HEK293 (cell line): ENCODE measurements at regions not wholly inside any gene's neighbourhood (a gene's known extent, or its start where the extent isn't known, plus 50 kb on each side); places are given as distances from the start of the nearest gene placed in this dataset.

Experiments used
- CTCF ChIA-PET: fragments of 350-600 bp; formaldehyde crosslinking; extraction: SDS; loops from one replicate; lab custom pipeline; 2021; ENCODE audit warnings: antibody characterized with exemption; lab: Yijun Ruan, JAX
- POLR2A ChIA-PET: fragments of 300-600 bp; formaldehyde crosslinking; extraction: SDS; loops from one replicate; lab custom pipeline; 2020; ENCODE audit warnings: antibody characterized with exemption, inconsistent platforms; lab: Yijun Ruan, JAX
- H3K27ac ChIP-seq: fragments of 200-500 bp; sonication (Bioruptor generic); 2 replicates; pipeline ENCODE4 v1.5.1; 2014; ENCODE audit warnings: low read depth, low read length, control low read depth, inconsistent platforms; ENCODE audit errors: extremely low read depth
- H3K36me3 ChIP-seq, 2 experiments: fragments of 200-500 bp in 1 of 2; sonication (Bioruptor generic) in 1 of 2; 1 replicate in 1 of 2; 2 replicates in 1 of 2; pipeline ENCODE4 v1.5.1; 2014 to 2017; ENCODE audit warnings: inconsistent platforms in 2 of 2, low read length in 2 of 2; ENCODE audit not compliant: control insufficient read depth in 2 of 2, insufficient read depth in 1 of 2
- H3K4me1 ChIP-seq: fragments of 200-500 bp; sonication (Bioruptor generic); 2 replicates; pipeline ENCODE4 v1.5.1; 2014; ENCODE audit warnings: mild to moderate bottlenecking, low read length, inconsistent platforms; ENCODE audit not compliant: control insufficient read depth, insufficient read depth
- H3K4me3 ChIP-seq: 2 replicates; pipeline ENCODE4 v1.5.1; 2011; ENCODE audit warnings: low read depth, mild to moderate bottlenecking, control low read depth, low read length, moderate library complexity
- H3K9me3 ChIP-seq: fragments of 200-500 bp; sonication (Bioruptor generic); 2 replicates; pipeline ENCODE4 v1.5.1; 2014; ENCODE audit warnings: low read depth, low read length, inconsistent platforms; ENCODE audit not compliant: control insufficient read depth, insufficient read depth
- GLI2 ChIP-seq: fragments of 450-650 bp; formaldehyde crosslinking; IDR thresholded peaks from 2 replicates; pipeline ENCODE4; 2017; ENCODE audit warnings: missing biosample characterization, missing genetic modification characterization, low read depth, borderline replicate concordance
- GLIS1 ChIP-seq: fragments of 450-650 bp; formaldehyde crosslinking; IDR thresholded peaks from 2 replicates; pipeline ENCODE4 v1.5.1; 2016; ENCODE audit warnings: missing biosample characterization, missing genetic modification characterization
- IKZF3 ChIP-seq: fragments of 450-650 bp; IDR thresholded peaks from 2 replicates; pipeline ENCODE4 v1.5.0; 2018; ENCODE audit warnings: missing biosample characterization, mild to moderate bottlenecking, missing genetic modification characterization, moderate library complexity
- KLF1 ChIP-seq: fragments of 450-650 bp; formaldehyde crosslinking; IDR thresholded peaks from 2 replicates; pipeline ENCODE4 v1.5.1; 2016; ENCODE audit warnings: missing biosample characterization, missing genetic modification characterization
- MYNN ChIP-seq: fragments of 450-650 bp; formaldehyde crosslinking; IDR thresholded peaks from 2 replicates; pipeline ENCODE4 v1.5.1; 2016; ENCODE audit warnings: missing biosample characterization, missing genetic modification characterization, borderline replicate concordance
- REST ChIP-seq: fragments of 450-650 bp; formaldehyde crosslinking; IDR thresholded peaks from 2 replicates; pipeline ENCODE4 v1.5.1; 2016; ENCODE audit warnings: missing biosample characterization, missing genetic modification characterization
- SETDB1 ChIP-seq: IDR thresholded peaks from one replicate; pipeline ENCODE4 v1.6.1; 2017; ENCODE audit warnings: mild to moderate bottlenecking, low read length, moderate library complexity, mixed read lengths; ENCODE audit not compliant: insufficient read length
- SP2 ChIP-seq: fragments of 450-650 bp; formaldehyde crosslinking; IDR thresholded peaks from 2 replicates; pipeline ENCODE4 v1.5.1; 2016; ENCODE audit warnings: missing biosample characterization, missing genetic modification characterization
- TRIM28 ChIP-seq: IDR thresholded peaks from 2 replicates; pipeline ENCODE4 v1.6.1; 2011; ENCODE audit warnings: low read length, control low read depth, borderline replicate concordance
- ZNF138 ChIP-seq: fragments of 450-650 bp; formaldehyde crosslinking; IDR thresholded peaks from 2 replicates; pipeline ENCODE4 v1.5.1; 2016; ENCODE audit warnings: missing biosample characterization, missing genetic modification characterization, borderline replicate concordance
- ZNF610 ChIP-seq: fragments of 450-650 bp; formaldehyde crosslinking; IDR thresholded peaks from 2 replicates; pipeline ENCODE4 v1.5.1; 2016; ENCODE audit warnings: missing biosample characterization, missing genetic modification characterization, borderline replicate concordance
- ZNF629 ChIP-seq: fragments of 450-650 bp; formaldehyde crosslinking; IDR thresholded peaks from 2 replicates; pipeline ENCODE4 v1.5.1; 2017; ENCODE audit warnings: missing biosample characterization, missing genetic modification characterization
- ZNF645 ChIP-seq: fragments of 450-650 bp; formaldehyde crosslinking; IDR thresholded peaks from 2 replicates; pipeline ENCODE4; 2016; ENCODE audit warnings: missing biosample characterization, missing genetic modification characterization
- ZSCAN4 ChIP-seq: fragments of 450-650 bp; formaldehyde crosslinking; IDR thresholded peaks from 2 replicates; pipeline ENCODE4 v1.5.1; 2017; ENCODE audit warnings: missing biosample characterization, missing genetic modification characterization

- TF ChIP-seq SETDB1 (no peak), TRIM28 (no peak)
- TF ChIP-seq, all 188 proteins: peak for 0
Measured at GRCh38 chr1:81540216-81540615, 260.5 kb upstream of the ADGRL2 start (continued).

GRCh38 chr1:81529014-81529413 lies 271.7 kb upstream of the ADGRL2 start:
- CTCF ChIA-PET: no interaction called here

DNA sequence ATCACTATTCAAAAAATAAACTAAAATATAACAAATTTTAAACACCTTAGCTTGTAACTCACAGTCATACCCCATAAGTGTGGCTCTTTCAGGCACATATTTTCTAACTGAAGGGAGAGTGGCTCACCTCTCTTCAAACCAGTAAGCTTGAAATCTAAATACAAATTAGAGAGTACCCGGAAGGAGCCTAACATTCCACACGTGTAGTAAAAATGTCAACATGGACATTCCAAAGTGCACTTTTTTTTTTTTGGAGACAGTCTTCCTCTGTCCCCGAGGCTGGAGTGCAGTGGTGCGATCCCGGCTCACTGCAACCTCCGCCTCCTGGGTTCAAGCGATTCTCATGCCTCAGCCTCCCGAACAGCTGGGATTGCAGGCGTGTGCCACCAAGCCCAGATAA lies 275.6 kb upstream of the ADGRL2 start:
- ChIA-PET CTCF (interaction anchor here (0.8 kb wide), 1 partner anchor 26 kb away, joined by 5 read pairs; no protein-coding TSS in a partner anchor), POLR2A (no interaction called here)
- no peak overlapping the region for H3K4me3 ChIP-seq
- no peak overlapping the region for H3K27ac ChIP-seq
- no peaks in the 10 kb centered on the region for H3K36me3 ChIP-seq
- no peaks in the 10 kb centered on the region for H3K4me1 ChIP-seq
- no peak for TF ChIP-seq ZSCAN4 (tag by site-specific recombination)
- TF ChIP-seq SP2: no peak
- TF ChIP-seq KLF1 (tag by site-specific recombination): no peak
- no peaks in the 10 kb centered on the region for H3K9me3 ChIP-seq

More at GRCh38 chr1:81529014-81529413, 271.7 kb upstream of the ADGRL2 start:
- no peak overlapping the region for H3K27ac ChIP-seq
- H3K36me3 ChIP-seq: no peaks in the 10 kb centered on the region
- H3K9me3 ChIP-seq: no peaks in the 10 kb centered on the region
- no peak overlapping the region for H3K4me3 ChIP-seq
- TF ChIP-seq MYNN (0 out of 2 replicates have a peak, but pooled peaks have one; percentile 45), ZNF629 (tag by site-specific recombination) (no peak)
- POLR2A ChIA-PET: no interaction called here
- no peaks in the 10 kb centered on the region for H3K4me1 ChIP-seq

DNA sequence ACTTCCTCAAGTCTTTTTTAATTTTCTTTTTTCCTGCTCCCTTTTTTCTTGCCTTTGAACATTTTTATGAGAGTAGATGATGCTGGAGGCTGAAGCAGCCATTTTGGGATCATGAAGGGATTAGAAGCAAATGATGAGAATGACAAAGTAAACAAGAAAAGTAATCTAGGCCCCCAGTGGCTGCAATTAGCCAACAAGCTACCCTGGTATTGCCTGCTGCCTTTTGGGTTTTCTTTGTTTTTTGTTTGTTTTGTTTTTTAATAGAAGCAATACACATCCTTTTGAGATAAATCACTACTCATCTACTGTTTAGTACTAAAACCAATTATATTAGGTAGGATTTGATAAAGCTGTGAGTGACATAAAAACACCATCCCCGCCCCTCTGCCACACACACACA lies 280.7 kb upstream of the ADGRL2 start:
- Histone ChIP-seq H3K9me3 (no peaks in the 10 kb centered on the region), H3K27ac (no peak overlapping the region), H3K36me3 (no peaks in the 10 kb centered on the region), H3K4me1 (no peaks in the 10 kb centered on the region), H3K4me3 (no peak overlapping the region)
- CTCF ChIA-PET: no interaction called here
- TF ChIP-seq ZNF645 (no peak), ZNF610 (tag by site-specific recombination) (no peak), IKZF3 (tag by site-specific recombination) (no peak), REST (tag by site-specific recombination) (no peak), GLI2 (tag by site-specific recombination) (no peak), ZNF138 (no peak), GLIS1 (peak; percentile 60)
- POLR2A ChIA-PET: no interaction called here
